HG02885 (cell line): ENCODE measurements at regions not wholly inside any gene's neighbourhood (a gene's known extent, or its start where the extent isn't known, plus 50 kb on each side); places are given as distances from the start of the nearest gene placed in this dataset.

Source experiments
- ATAC-seq: cut with Tn5 transposase; IDR thresholded peaks from one replicate; pipeline ENCODE4 v1.9.1; 2021; ENCODE audit warnings: mild to moderate bottlenecking; ENCODE audit not compliant: unreplicated experiment, poor library complexity

DNA sequence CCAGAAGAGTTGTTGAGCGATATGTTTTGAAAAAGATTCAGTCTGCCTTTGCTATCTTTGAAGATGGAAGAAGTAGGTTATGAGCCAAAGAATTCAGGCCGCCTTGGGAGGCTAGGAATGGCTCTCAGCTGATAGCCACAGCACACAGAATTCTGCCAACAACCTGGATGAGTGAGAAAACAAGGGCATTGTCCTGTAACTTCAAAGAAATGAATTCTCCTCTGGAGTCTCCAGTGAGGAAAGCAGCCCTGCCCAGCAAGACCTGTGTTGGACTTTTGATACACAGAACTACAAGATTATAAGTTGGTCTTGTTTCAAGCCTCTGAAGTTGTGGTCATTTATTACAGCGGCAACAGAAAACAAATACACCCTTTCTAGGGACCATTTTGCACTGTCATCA, 509.9 kb upstream of the ZNF608 start:
- no peak for ATAC-seq

DNA sequence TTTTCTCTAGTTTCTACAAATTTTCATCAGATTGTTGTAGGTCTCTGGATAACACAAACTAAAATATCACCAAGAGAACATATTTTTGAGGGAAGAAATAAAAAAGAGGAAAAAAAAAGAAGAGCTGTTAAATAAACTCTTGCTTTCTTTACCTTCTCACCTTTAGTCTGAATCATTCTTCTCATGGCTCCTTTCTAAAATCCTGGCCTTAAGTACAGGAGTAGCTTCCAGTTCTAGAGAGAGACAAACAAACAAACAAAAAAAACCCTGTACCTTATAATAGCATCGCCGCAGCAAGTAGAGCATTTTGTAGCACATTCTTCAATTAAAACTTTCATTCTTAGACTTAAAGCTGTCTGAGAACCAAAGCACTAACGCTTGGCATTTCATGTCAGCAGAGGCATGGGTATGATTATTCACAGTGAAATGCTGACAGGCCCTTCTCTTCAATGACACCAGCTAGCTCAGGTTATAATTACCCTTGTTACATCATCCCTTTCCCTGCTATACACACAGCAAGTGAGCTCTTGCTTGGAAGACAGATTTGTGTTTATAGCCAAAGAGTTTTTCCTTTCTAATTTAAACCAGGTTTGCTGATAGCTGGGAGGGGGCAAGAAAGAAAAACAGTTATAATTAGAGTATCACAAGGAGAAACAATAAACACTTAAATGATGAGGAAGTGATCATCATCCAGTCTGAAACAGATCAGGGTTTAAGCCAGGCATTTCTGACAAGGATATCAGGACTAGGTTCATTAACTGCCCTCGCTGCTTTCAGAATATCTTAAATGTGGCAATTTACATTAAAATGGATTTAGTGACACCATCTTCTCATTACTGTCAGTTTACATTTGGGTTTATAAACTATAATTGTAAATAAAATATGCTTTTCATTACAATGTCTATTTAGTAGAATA, 510.9 kb upstream of the ZNF608 start:
- no peak for ATAC-seq

- ATAC-seq = no peak
Measured at GRCh38 chr5:125257997-125258396, 511.6 kb upstream of the ZNF608 start.

GRCh38 chr5:125258615-125259014, 512.2 kb upstream of the ZNF608 start:
- ATAC-seq = no peak

GRCh38 chr5:125261505-125262250, 515.2 kb upstream of the ZNF608 start:
- no peak for ATAC-seq

- no peak for ATAC-seq
Measured at GRCh38 chr5:125262782-125263181, 516.3 kb upstream of the ZNF608 start.

DNA sequence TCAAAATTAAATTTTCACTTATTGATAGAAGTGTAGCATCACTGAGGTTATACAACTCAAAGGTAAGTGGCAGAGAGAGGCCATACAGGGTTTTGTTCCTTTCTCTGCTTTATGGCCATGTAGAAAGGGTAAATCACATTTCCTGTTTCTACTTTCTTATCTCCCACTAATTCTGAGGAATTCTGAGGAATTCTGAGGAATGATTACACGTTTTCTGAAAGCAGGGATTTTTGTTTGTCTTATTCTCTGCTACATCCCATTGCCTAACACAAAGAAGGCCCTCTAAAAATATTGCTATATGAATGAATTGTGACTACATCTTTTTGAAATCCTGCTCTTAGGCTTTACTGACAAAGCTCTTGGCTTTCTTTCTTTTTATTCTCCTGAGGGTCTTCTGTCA, 516.9 kb upstream of the ZNF608 start:
- no peak for ATAC-seq

- ATAC-seq = no peak
Measured at GRCh38 chr5:125266106-125266505, 519.7 kb upstream of the ZNF608 start.

DNA sequence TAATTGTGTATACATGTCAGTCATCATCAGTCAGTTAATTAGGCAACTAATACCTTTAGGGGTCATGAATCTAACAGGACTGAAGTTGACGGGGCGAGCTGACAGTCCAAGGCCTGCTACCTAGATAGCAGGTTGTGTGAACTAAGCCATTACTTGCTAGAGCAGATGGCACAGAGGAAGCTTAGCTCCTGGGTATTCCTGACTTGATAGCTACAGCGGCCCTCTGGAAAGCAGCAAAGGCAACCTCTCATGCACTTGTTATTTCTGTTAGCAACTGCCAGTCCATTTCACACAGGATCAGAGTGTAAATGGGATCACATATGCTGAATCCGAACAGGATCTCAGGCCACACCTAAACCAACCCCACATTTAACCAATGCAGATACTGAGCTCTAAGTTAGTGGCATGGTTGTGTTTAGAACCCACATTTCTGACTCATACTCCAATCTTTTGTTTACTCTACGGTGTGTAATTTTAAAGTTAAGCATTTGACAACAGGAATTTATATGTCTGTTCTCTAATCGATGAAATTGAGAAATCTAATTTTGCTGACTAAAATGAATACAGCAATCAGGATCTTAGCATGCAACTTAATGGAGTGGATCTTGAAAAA, 521.3 kb upstream of the ZNF608 start:
- ATAC-seq = no peak

GRCh38 chr5:125269926-125270325, 523.5 kb upstream of the ZNF608 start:
- ATAC-seq = no peak

GRCh38 chr5:125272357-125272756, 525.9 kb upstream of the ZNF608 start:
- ATAC-seq = no peak

DNA sequence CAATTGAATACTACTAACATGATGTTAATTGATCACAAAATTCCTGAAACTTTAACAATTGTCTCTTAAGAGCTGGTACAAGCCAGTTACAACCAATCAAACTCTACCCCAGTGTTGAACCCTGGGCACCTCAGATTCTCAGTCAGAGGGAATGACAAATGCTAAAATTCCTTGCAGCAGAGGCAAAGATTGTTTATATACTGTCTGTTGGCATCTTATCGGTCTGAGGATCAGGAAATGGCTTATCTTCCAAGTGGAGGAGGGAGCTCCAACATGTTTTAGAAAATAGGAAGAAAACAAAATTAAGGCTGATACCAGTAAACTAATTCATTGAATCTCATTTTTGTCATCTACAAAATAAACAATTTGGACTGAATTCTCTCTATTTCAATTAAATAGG, 527.8 kb upstream of the ZNF608 start:
- ATAC-seq = no peak

- no peak for ATAC-seq
Measured at GRCh38 chr5:125274938-125275724, 528.7 kb upstream of the ZNF608 start.

DNA sequence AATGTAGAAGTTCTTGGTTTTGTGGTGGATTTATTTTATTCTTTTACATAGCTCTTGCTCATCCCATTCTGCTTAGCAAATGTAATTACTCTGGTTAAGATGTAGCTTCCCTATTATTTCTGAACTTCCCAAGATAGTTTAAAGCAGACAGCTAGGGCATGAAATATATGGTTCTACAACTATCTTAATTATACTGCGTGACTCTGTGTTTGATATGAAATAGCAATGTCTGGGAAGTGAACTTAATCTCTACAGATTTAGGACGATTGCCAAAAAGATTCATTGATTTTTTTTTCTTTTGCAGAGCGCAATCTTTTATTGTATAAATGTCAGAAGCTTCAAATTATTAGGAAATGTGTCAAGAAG, 529.3 kb upstream of the ZNF608 start:
- ATAC-seq = no peak

DNA sequence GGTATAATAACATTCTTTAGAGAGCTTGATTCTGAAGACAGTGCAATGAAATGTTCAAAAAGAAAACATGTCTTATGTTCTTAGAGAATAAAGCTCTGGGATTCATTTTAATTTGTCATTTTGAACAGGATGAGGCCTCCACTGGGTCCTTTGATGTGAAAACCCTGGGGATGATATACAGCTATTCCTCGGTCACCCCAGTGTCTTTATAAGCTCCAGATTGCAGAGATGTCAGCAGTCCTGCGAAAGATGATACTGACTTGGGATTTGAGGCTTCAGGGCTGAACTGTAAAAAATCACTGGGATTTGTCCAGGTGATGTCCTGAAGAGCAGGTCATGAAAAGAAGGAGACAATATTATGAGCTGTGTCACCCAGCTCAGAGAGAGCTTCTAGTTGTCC, 529.7 kb upstream of the ZNF608 start:
- no peak for ATAC-seq

DNA sequence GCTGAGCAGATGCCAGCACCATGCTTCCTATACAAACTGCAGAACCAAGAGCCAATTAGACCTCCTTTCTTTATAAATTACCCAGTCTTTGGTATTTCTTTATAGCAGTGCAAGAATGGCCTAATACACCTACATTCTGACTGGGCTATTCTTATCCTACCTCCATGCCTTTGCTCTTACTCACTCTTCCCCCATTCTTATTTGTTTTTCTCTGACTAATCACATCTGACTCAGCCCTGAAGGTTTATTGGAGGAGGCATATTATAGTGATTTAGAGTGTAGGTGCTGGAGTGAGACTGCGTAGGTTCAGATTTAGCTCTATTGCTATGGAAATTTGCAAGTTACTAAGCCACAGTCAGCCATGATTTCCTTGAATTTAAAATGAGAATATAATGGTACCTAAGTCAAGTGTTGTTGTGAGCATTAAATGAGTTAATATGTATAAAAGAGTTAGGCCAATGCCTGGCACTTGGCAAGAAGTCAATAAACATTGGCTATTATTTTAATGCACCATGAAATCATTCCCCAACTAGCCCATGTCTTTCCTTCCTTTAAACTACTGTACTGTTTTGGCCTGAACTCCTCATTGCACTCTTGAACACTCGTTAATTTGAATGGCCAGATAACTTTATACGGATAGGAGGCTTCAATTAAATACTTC, 531.2 kb upstream of the ZNF608 start:
- no peak for ATAC-seq

DNA sequence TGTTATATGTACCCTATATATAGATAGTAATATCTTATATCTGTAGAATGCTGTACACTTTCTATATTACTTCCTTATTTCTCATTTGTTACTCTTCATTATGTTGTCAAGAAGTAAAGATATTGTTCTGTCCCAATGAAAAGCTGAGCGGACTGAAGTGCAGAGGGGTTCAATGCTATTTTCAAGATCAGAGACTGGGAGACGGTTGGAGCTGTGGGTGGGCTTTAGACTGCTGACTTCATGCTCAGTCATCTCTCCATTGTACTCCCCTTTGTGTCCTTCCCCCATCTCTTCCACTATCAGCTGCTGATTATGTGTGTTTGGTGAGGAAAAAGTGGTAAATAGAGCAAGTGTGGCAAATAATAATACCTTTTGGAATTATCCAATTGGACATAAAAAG, 532.3 kb upstream of the ZNF608 start:
- no peak for ATAC-seq

GRCh38 chr5:125281667-125282066, 535.2 kb upstream of the ZNF608 start:
- no peak for ATAC-seq

- ATAC-seq = no peak
Measured at GRCh38 chr5:125283372-125283771, 536.9 kb upstream of the ZNF608 start.

- no peak for ATAC-seq
Measured at GRCh38 chr5:125286271-125286670, 539.8 kb upstream of the ZNF608 start.
